Caco-2 (cell line): ENCODE measurements at regions not wholly inside any gene's neighbourhood (a gene's known extent, or its start where the extent isn't known, plus 50 kb on each side); places are given as distances from the start of the nearest gene placed in this dataset.

ENCODE experiments used
- BruUV-seq: library from RNA; stranded (reverse); fragments of 400-500 nt; replicated peaks from 2 replicates; lab custom pipeline; 2021; lab: Mats Ljungman, UMichigan
- CTCF ChIA-PET: fragments of 300-600 bp; sonication (Branson Sonifier 250); formaldehyde crosslinking; loops from one replicate; lab custom pipeline; 2022; ENCODE audit warnings: antibody characterized with exemption; lab: Charles Lee
- POLR2A ChIA-PET: fragments of 300-600 bp; sonication (Branson Sonifier 250); formaldehyde crosslinking; loops from one replicate; lab custom pipeline; 2022; ENCODE audit warnings: antibody characterized with exemption; lab: Charles Lee
- DNase-seq, 2 experiments: peaks; one replicate each; pipeline versions ENCODE4 v3.0.0 to v3.0.0-alpha.2; 2020 to 2022
- H3K27me3 ChIP-seq: replicated peaks from 2 replicates; pipeline ENCODE4 v1.6.0; 2011; ENCODE audit warnings: low read length; ENCODE audit not compliant: control insufficient read depth, insufficient read depth
- H3K36me3 ChIP-seq: 2 replicates; pipeline ENCODE4 v1.5.1; 2011; ENCODE audit warnings: low read length; ENCODE audit not compliant: control insufficient read depth, insufficient read depth
- H3K4me1 ChIP-seq: fragments of 250-450 bp; sonication (Bioruptor Pico); 2 replicates; pipeline ENCODE4 v1.5.1; 2020; ENCODE audit warnings: mild to moderate bottlenecking
- H3K4me3 ChIP-seq: 2 replicates; pipeline ENCODE4 v1.5.1; 2011; ENCODE audit warnings: low read depth, mild to moderate bottlenecking, control low read depth, low read length
- H3K9me3 ChIP-seq: fragments of 250-450 bp; sonication (Bioruptor Pico); 2 replicates; pipeline ENCODE4 v1.5.1; 2020; ENCODE audit warnings: mild to moderate bottlenecking, moderate library complexity
- H3K27ac Mint-ChIP-seq: one replicate; pipeline ENCODE4 v1.8.0; 2022; ENCODE audit warnings: mixed read lengths; ENCODE audit not compliant: unreplicated experiment
- H3K27me3 Mint-ChIP-seq: one replicate; pipeline ENCODE4 v1.8.0; 2022; ENCODE audit warnings: mixed read lengths; ENCODE audit not compliant: insufficient read depth, unreplicated experiment
- H3K36me3 Mint-ChIP-seq: one replicate; pipeline ENCODE4 v1.8.0; 2022; ENCODE audit warnings: mild to moderate bottlenecking, mixed read lengths; ENCODE audit not compliant: insufficient read depth, unreplicated experiment
- H3K4me1 Mint-ChIP-seq: one replicate; pipeline ENCODE4 v1.8.0; 2022; ENCODE audit warnings: low read depth, mixed read lengths; ENCODE audit not compliant: unreplicated experiment
- H3K4me3 Mint-ChIP-seq: one replicate; pipeline ENCODE4 v1.8.0; 2022; ENCODE audit warnings: mild to moderate bottlenecking, moderate library complexity, mixed read lengths; ENCODE audit not compliant: unreplicated experiment
- H3K9me3 Mint-ChIP-seq: one replicate; pipeline ENCODE4 v1.8.0; 2022; ENCODE audit warnings: mixed read lengths; ENCODE audit not compliant: unreplicated experiment
- CTCF ChIP-seq, 2 experiments: fragments of 200-600 bp in 1 of 2; IDR thresholded peaks; 1 replicate in 1 of 2; 2 replicates in 1 of 2; pipeline versions ENCODE4 v1.5.1 to v1.8.0; 2011 to 2022; ENCODE audit warnings: antibody characterized with exemption in 1 of 2, control low read depth in 1 of 2, inconsistent platforms in 1 of 2, low read depth in 1 of 2, low read length in 1 of 2, mild to moderate bottlenecking in 1 of 2, moderate library complexity in 1 of 2; ENCODE audit not compliant: insufficient read depth in 1 of 2, severe bottlenecking in 1 of 2, unreplicated experiment in 1 of 2
- intact Hi-C: fragments of 100-400 bp; cut with micrococcal nuclease; formaldehyde crosslinking; loops from one replicate; pipeline ENCODE4 v1.10.0; 2022; ENCODE audit not compliant: unreplicated experiment

DNA sequence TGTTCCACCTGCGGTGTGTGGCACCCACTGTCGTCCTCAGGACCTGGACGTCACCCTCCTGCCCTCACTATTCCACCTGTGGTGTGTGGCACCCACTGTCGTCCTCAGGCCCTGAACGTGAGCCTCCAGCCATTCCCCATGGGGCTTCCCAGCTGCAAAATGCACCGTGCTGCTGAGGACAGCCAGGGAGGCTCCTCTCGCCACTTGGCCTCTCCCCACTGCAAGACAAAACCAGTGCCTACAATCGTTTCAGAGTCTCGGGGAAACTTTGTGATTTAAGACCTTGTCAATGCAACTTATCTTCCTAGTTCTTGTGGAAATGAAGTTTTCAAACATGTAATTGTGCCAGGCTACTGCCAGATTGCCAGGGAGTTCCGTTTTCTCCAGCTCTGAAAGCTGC is 319.3 kb upstream of the SALL3 start:
- ChIA-PET CTCF (no interaction called here), POLR2A (no interaction called here)
- Histone ChIP-seq H3K36me3 (no peaks in the 10 kb centered on the region), H3K27me3 (no peaks in the 10 kb centered on the region), H3K9me3 (no peaks in the 10 kb centered on the region), H3K4me3 (no peak overlapping the region), H3K4me1 (no peaks in the 10 kb centered on the region)
- Mint-ChIP-seq H3K27ac (no peak overlapping the region), H3K4me1 (no peaks in the 10 kb centered on the region), H3K27me3 (no peaks in the 10 kb centered on the region), H3K36me3 (no peaks in the 10 kb centered on the region), H3K9me3 (no peaks in the 10 kb centered on the region), H3K4me3 (no peak overlapping the region)
- intact Hi-C loops: no loop called here
- DNase-seq: no peak
- TF ChIP-seq CTCF (IDR thresholded peaks at IDR 0.05; ENCODE audit: insufficient read depth in 1 of 2, low read depth in 1 of 2, low read length in 1 of 2, severe bottlenecking in 1 of 2, unreplicated experiment in 1 of 2): no peak
- BruUV-seq: no TSS peak

DNA sequence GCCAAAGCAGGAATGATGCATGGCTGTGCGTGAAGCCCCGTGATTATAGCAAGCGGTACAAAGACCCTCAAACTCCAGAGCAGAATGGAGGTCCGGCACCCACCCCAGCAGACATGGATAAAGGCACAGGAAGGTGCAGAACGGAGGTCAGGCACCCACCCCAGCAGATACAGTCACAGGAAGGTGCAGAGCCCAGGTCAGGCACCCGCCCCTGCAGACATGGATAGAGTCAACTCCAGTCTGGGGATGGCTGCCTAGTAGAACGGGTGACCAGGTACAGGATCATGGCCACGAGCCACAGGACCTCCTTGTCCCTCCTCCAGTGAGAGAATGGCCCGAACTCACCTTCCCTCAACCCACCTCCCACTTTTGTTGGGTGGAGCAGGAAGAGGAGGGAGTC is 318.3 kb upstream of the SALL3 start:
- TF ChIP-seq CTCF (IDR thresholded peaks at IDR 0.05; ENCODE audit: insufficient read depth in 1 of 2, low read depth in 1 of 2, low read length in 1 of 2, severe bottlenecking in 1 of 2, unreplicated experiment in 1 of 2): no peak
- H3K9me3 Mint-ChIP-seq: no peaks in the 10 kb centered on the region
- Histone ChIP-seq H3K27me3 (no peaks in the 10 kb centered on the region), H3K4me3 (no peak overlapping the region), H3K4me1 (no peaks in the 10 kb centered on the region), H3K36me3 (no peaks in the 10 kb centered on the region), H3K9me3 (no peaks in the 10 kb centered on the region)
- ChIA-PET POLR2A (no interaction called here), CTCF (no interaction called here)
- no peaks in the 10 kb centered on the region for H3K27me3 Mint-ChIP-seq
- no peak overlapping the region for H3K27ac Mint-ChIP-seq
- H3K4me3 Mint-ChIP-seq: no peak overlapping the region
- no peaks in the 10 kb centered on the region for H3K36me3 Mint-ChIP-seq
- DNase-seq: no peak
- BruUV-seq: no TSS peak
- H3K4me1 Mint-ChIP-seq: no peaks in the 10 kb centered on the region
- intact Hi-C loops: no loop called here

GRCh38 chr18:78662879-78663278 is 316.7 kb upstream of the SALL3 start:
- no peaks in the 10 kb centered on the region for H3K4me1 ChIP-seq
- Mint-ChIP-seq H3K4me3 (no peak overlapping the region), H3K9me3 (no peaks in the 10 kb centered on the region), H3K27me3 (no peaks in the 10 kb centered on the region), H3K36me3 (no peaks in the 10 kb centered on the region), H3K27ac (no peak overlapping the region), H3K4me1 (no peaks in the 10 kb centered on the region)
- BruUV-seq: no TSS peak
- H3K36me3 ChIP-seq: no peaks in the 10 kb centered on the region
- TF ChIP-seq CTCF (IDR thresholded peaks at IDR 0.05; ENCODE audit: insufficient read depth in 1 of 2, low read depth in 1 of 2, low read length in 1 of 2, severe bottlenecking in 1 of 2, unreplicated experiment in 1 of 2): no peak
- intact Hi-C loops: no loop called here
- H3K9me3 ChIP-seq: no peaks in the 10 kb centered on the region
- ChIA-PET POLR2A (no interaction called here), CTCF (no interaction called here)
- DNase-seq: no peak
- no peaks in the 10 kb centered on the region for H3K27me3 ChIP-seq
- H3K4me3 ChIP-seq: no peak overlapping the region
